ENCODE measurements at regions not wholly inside any gene's neighbourhood (a gene's known extent, or its start where the extent isn't known, plus 50 kb on each side); places are given as distances from the start of the nearest gene placed in this dataset.

DNA sequence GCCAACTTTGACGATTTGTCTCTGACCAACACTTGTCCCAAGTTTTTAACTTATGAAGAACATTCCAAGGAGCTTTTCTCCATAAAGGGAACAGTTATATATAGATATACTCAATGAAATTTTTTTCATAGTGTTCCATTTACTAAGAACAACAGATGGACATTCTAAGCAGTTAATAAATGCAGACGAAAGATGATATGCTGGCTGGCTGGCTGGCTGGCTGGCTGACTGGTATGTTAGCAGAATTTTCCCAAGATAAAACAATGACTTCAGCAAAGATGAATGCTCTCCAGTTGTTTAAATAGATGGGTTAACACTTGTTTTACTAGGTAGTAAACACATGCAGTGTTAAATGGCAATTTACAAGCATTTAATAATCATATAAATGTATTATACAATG is 62.2 kb downstream of the SPANXN3 start:
- Mint-ChIP-seq H3K36me3 (no peaks in the 10 kb centered on the region), H3K4me3 (no peak overlapping the region), H3K27ac (no peak overlapping the region), H3K4me1 (no peaks in the 10 kb centered on the region), H3K9me3 (peaks cover 35% of the 10 kb centered on the region), H3K27me3 (ENCODE audit: low read depth) (no peaks in the 10 kb centered on the region)
- DNase-seq (ENCODE audit: low spot score in 2 of 2, unreplicated experiment in 2 of 2) = no peak
- TF ChIP-seq, protein P1, sequence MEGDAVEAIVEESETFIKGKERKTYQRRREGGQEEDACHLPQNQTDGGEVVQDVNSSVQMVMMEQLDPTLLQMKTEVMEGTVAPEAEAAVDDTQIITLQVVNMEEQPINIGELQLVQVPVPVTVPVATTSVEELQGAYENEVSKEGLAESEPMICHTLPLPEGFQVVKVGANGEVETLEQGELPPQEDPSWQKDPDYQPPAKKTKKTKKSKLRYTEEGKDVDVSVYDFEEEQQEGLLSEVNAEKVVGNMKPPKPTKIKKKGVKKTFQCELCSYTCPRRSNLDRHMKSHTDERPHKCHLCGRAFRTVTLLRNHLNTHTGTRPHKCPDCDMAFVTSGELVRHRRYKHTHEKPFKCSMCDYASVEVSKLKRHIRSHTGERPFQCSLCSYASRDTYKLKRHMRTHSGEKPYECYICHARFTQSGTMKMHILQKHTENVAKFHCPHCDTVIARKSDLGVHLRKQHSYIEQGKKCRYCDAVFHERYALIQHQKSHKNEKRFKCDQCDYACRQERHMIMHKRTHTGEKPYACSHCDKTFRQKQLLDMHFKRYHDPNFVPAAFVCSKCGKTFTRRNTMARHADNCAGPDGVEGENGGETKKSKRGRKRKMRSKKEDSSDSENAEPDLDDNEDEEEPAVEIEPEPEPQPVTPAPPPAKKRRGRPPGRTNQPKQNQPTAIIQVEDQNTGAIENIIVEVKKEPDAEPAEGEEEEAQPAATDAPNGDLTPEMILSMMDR (IDR thresholded peaks at IDR 0.05; ENCODE audit: unreplicated experiment) = no peak

DNA sequence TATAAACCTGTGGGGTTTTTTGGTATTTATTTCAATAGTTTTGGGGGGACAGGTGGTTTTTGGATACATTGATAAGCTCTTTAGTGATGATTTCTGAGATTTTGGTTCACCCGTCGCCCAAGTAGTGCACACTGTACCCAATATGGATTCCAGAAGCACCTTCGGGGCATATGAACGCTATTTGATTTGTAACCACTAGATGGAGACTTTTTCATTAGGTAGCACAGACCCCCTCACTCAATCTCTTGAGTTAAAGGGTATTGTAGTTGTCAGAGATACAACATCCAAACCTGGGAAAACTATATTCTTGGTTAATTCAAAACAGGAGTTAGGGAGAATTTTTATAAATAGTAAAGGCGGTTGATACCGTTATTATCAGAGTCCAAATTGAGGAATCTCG is 79.8 kb downstream of the SPANXN3 start:
- Mint-ChIP-seq H3K4me3 (no peak overlapping the region), H3K4me1 (no peaks in the 10 kb centered on the region), H3K36me3 (no peaks in the 10 kb centered on the region), H3K27me3 (ENCODE audit: low read depth) (no peaks in the 10 kb centered on the region), H3K9me3 (peaks cover 24% of the 10 kb centered on the region), H3K27ac (no peak overlapping the region)
- TF ChIP-seq, protein P1 (IDR thresholded peaks at IDR 0.05; ENCODE audit: unreplicated experiment) = no peak
- no peak for DNase-seq (ENCODE audit: low spot score in 2 of 2, unreplicated experiment in 2 of 2)

DNA sequence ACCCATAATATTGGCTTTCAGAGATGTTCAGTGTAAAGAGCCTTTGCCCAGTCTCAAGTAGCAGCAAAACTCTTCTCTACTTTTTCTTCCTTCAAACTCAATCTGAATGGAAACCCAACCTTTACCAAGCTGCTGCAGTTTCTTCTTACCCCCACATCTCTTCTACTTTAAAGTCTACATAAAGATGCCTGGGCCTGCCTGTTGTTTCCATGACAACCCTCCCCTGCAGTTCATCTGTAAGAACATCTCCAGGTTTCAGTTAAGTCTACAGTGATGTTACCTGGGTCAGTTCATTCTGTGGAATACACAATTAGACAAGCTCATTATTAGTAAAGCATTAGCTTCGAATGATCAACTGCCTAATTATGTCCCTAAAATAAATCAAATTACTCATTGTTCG is 81.4 kb downstream of the SPANXN3 start:
- DNase-seq (ENCODE audit: low spot score in 2 of 2, unreplicated experiment in 2 of 2) = no peak
- Mint-ChIP-seq H3K4me1 (no peaks in the 10 kb centered on the region), H3K27me3 (ENCODE audit: low read depth) (no peaks in the 10 kb centered on the region), H3K9me3 (peaks cover 11% of the 10 kb centered on the region), H3K36me3 (no peaks in the 10 kb centered on the region), H3K4me3 (no peak overlapping the region), H3K27ac (no peak overlapping the region)
- TF ChIP-seq, protein P1 (IDR thresholded peaks at IDR 0.05; ENCODE audit: unreplicated experiment) = no peak

DNA sequence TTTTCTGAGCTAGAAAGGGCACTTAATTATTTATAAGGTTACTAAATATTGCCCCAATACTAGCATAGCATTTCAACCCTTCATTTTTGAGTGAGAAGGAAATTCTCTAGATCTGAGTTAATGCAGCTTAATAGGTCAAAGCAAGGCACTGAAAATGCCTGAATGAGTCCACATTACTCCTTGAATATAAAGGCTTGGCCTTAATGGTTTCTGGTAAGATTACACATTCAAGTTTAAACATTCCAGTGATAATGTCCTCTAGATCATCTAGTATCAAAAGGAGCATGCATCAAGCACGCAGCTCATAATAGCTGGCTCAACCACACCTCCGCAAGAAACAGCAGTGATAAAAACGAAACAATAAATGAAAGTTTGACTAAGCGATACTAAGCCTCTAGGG is 87.5 kb downstream of the SPANXN3 start:
- peaks cover 28% of the 10 kb centered on the region for H3K9me3 Mint-ChIP-seq
- no peaks in the 10 kb centered on the region for H3K27me3 Mint-ChIP-seq (ENCODE audit: low read depth)
- no peak overlapping the region for H3K27ac Mint-ChIP-seq
- TF ChIP-seq, protein P1 (IDR thresholded peaks at IDR 0.05; ENCODE audit: unreplicated experiment) = no peak
- no peaks in the 10 kb centered on the region for H3K4me1 Mint-ChIP-seq
- no peaks in the 10 kb centered on the region for H3K36me3 Mint-ChIP-seq
- DNase-seq (ENCODE audit: low spot score in 2 of 2, unreplicated experiment in 2 of 2) = no peak
- no peak overlapping the region for H3K4me3 Mint-ChIP-seq

DNA sequence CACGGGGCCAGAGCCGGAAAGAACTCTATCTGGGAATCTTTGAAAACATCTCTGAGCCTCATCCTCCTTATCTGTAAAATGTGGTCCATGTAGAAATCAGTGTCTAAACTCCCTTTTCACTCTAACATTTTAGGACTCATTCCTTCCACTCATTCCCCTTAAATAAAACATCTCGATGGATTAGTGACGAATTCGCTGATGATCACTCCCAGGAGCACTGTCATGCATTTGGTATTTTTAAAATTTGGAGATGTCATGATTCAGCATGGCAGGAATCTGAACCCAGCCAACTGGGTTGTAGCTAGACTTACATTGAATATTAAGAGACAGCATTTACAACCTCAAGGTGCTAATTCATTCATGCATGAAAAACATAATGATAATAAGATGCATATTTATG is 88.1 kb downstream of the SPANXN3 start:
- Mint-ChIP-seq H3K9me3 (peaks cover 32% of the 10 kb centered on the region), H3K36me3 (no peaks in the 10 kb centered on the region), H3K4me1 (no peaks in the 10 kb centered on the region), H3K4me3 (no peak overlapping the region), H3K27ac (no peak overlapping the region), H3K27me3 (ENCODE audit: low read depth) (no peaks in the 10 kb centered on the region)
- TF ChIP-seq, protein P1 (IDR thresholded peaks at IDR 0.05; ENCODE audit: unreplicated experiment) = no peak
- DNase-seq (ENCODE audit: low spot score in 2 of 2, unreplicated experiment in 2 of 2) = no peak

DNA sequence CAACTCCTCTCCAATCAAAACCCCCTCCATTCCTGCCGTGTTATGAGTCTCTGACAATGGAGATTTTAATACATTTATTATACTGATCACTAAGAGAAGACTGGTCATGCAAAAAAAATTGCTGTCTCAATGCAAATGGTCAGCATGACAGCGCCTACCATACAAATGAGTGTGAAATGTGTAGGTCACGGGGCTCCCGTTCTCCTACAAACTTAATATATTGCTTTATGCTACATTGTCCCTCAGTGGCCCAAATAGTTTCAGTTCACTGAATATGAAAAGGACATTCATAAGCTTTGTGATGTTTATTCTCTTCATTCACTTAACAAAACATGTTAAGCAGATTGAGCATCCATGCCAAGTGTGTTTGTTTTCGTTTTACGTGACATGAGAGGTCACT is 116.1 kb downstream of the SPANXN3 start:
- Mint-ChIP-seq H3K9me3 (peaks cover 12% of the 10 kb centered on the region), H3K36me3 (no peaks in the 10 kb centered on the region), H3K4me3 (no peak overlapping the region), H3K27ac (no peak overlapping the region), H3K4me1 (peaks cover 2% of the 10 kb centered on the region), H3K27me3 (ENCODE audit: low read depth) (no peaks in the 10 kb centered on the region)
- TF ChIP-seq, protein P1 (IDR thresholded peaks at IDR 0.05; ENCODE audit: unreplicated experiment) = no peak
- DNase-seq (ENCODE audit: low spot score in 2 of 2, unreplicated experiment in 2 of 2) = no peak
